B cell (primary cell): ENCODE measurements at regions not wholly inside any gene's neighbourhood (a gene's known extent, or its start where the extent isn't known, plus 50 kb on each side); places are given as distances from the start of the nearest gene placed in this dataset.

Experiments
- ATAC-seq: fragments of 200-7000 bp; cut with Tn5 transposase; one replicate; pipeline ENCODE4 v1.10.0; 2021; ENCODE audit warnings: low read depth, mild to moderate bottlenecking, moderate number of reproducible peaks, moderate library complexity
- CTCF ChIA-PET: fragments of 350-600 bp; sonication (Branson Sonifier 250); formaldehyde crosslinking; loops from one replicate; lab custom pipeline; 2021; ENCODE audit warnings: antibody characterized with exemption, inconsistent platforms; lab: Charles Lee
- POLR2A ChIA-PET: fragments of 350-600 bp; sonication (Branson Sonifier 250); formaldehyde crosslinking; loops from one replicate; lab custom pipeline; 2021; ENCODE audit warnings: antibody characterized with exemption; lab: Charles Lee
- DNase-seq: peaks from one replicate; pipeline ENCODE4 v3.0.0; 2013
- H2AFZ ChIP-seq: 2 replicates; pipeline ENCODE4 v1.6.1; 2012; ENCODE audit warnings: mild to moderate bottlenecking, low read depth, low read length; ENCODE audit not compliant: insufficient read depth, poor library complexity, severe bottlenecking
- H3K27ac ChIP-seq, 2 donors: 1 replicate in 1 of 2; 2 replicates in 1 of 2; pipeline ENCODE4 v1.5.1; 2012 to 2013; ENCODE audit warnings: low read length in 2 of 2, mild to moderate bottlenecking in 2 of 2, moderate library complexity in 1 of 2
- H3K27me3 ChIP-seq, 4 experiments: fragments of 200-600 bp in 1 of 4; sonication (generic) in 1 of 4; replicated peaks in 1 of 4; 1 replicate in 2 of 4; 2 replicates in 2 of 4; pipeline versions ENCODE4 v1.6.1 to v1.7.0; 2013 to 2016; ENCODE audit warnings: low read length in 3 of 4, mild to moderate bottlenecking in 2 of 4, mixed read lengths in 1 of 4, moderate library complexity in 1 of 4; ENCODE audit not compliant: insufficient read depth in 4 of 4, control insufficient read depth in 3 of 4; ENCODE audit errors: control extremely low read depth in 1 of 4
- H3K36me3 ChIP-seq, 2 experiments: replicated peaks in 1 of 2; 1 replicate in 1 of 2; 2 replicates in 1 of 2; pipeline versions ENCODE4 v1.6.1 to v1.7.1; 2013; ENCODE audit warnings: low read length in 1 of 2; ENCODE audit not compliant: insufficient read depth in 2 of 2, control insufficient read depth in 1 of 2; ENCODE audit errors: control extremely low read depth in 1 of 2, extremely low read depth in 1 of 2
- H3K4me1 ChIP-seq, 2 donors: fragments of 200-600 bp in 1 of 2; sonication (generic) in 1 of 2; 1 replicate in 1 of 2; 2 replicates in 1 of 2; pipeline versions ENCODE4 v1.5.1 to v1.6.1; 2013 to 2017; ENCODE audit warnings: low read length in 2 of 2; ENCODE audit not compliant: control insufficient read depth in 2 of 2, insufficient read depth in 2 of 2
- H3K4me2 ChIP-seq: replicated peaks from 2 replicates; pipeline ENCODE3; 2012; ENCODE audit warnings: mild to moderate bottlenecking, low read depth, low read length; ENCODE audit not compliant: poor library complexity, severe bottlenecking
- H3K4me3 ChIP-seq, 5 experiments: fragments of 200-600 bp in 1 of 5; sonication (generic) in 1 of 5; 1 replicate in 3 of 5; 2 replicates in 2 of 5; pipeline versions ENCODE4 v1.5.1 to v1.7.0; 2011 to 2016; ENCODE audit warnings: low read length in 4 of 5, mild to moderate bottlenecking in 4 of 5, low read depth in 2 of 5, control low read depth in 1 of 5, moderate library complexity in 1 of 5; ENCODE audit not compliant: insufficient read depth in 1 of 5; ENCODE audit errors: control extremely low read depth in 1 of 5, extremely low read depth in 1 of 5
- H3K79me2 ChIP-seq: fragments of 200-600 bp; sonication (generic); one replicate; pipeline ENCODE4 v1.6.0; 2016; ENCODE audit warnings: low read length; ENCODE audit not compliant: control insufficient read depth, insufficient read depth
- H3K9ac ChIP-seq: fragments of 200-600 bp; sonication (generic); 2 replicates; pipeline ENCODE4 v1.6.1; 2017; ENCODE audit warnings: mild to moderate bottlenecking, low read length, moderate library complexity
- H3K9me3 ChIP-seq, 3 donors: one replicate each; pipeline versions ENCODE4 v1.6.1 to v1.7.1; 2013; ENCODE audit warnings: low read length in 2 of 3; ENCODE audit not compliant: control insufficient read depth in 2 of 3, insufficient read depth in 1 of 3; ENCODE audit errors: control extremely low read depth in 1 of 3
- H4K20me1 ChIP-seq: 2 replicates; pipeline ENCODE4 v1.6.0; 2012; ENCODE audit warnings: mild to moderate bottlenecking, low read length; ENCODE audit not compliant: insufficient read depth, control insufficient read depth, poor library complexity, severe bottlenecking
- H3K27ac Mint-ChIP-seq: one replicate; pipeline ENCODE4 v1.8.0; 2021; ENCODE audit warnings: mixed read lengths
- H3K27me3 Mint-ChIP-seq: one replicate; pipeline ENCODE4 v1.8.0; 2021; ENCODE audit warnings: mixed read lengths
- H3K4me1 Mint-ChIP-seq: one replicate; pipeline ENCODE4 v1.8.0; 2021; ENCODE audit warnings: mixed read lengths
- H3K4me3 Mint-ChIP-seq: one replicate; pipeline ENCODE4 v1.8.0; 2021; ENCODE audit warnings: mixed read lengths
- H3K9me3 Mint-ChIP-seq: one replicate; pipeline ENCODE4 v1.8.0; 2022; ENCODE audit warnings: mixed read lengths; ENCODE audit not compliant: insufficient read depth
- EZH2 ChIP-seq: IDR thresholded peaks from 2 replicates; pipeline ENCODE4 v1.6.1; 2012; ENCODE audit warnings: borderline replicate concordance, low read depth, mild to moderate bottlenecking, moderate library complexity, low read length; ENCODE audit not compliant: insufficient read depth, poor library complexity, severe bottlenecking
- WGBS: methylation state at CpG from one replicate; pipeline ENCODE4 v1.1.5; 2013; ENCODE audit warnings: missing lambda C conversion rate; ENCODE audit not compliant: insufficient coverage; 5-methylcytosine and 5-hydroxymethylcytosine counted together
- intact Hi-C: fragments of 100-400 bp; cut with micrococcal nuclease; formaldehyde crosslinking; loops from one replicate; pipeline ENCODE4 v1.10.0; 2022
- TF ChIP-seq, protein P1 (sequence below): fragments of 200-600 bp; IDR thresholded peaks from one replicate; pipeline ENCODE4 v1.8.0; 2022; ENCODE audit warnings: antibody characterized with exemption, mild to moderate bottlenecking

DNA sequence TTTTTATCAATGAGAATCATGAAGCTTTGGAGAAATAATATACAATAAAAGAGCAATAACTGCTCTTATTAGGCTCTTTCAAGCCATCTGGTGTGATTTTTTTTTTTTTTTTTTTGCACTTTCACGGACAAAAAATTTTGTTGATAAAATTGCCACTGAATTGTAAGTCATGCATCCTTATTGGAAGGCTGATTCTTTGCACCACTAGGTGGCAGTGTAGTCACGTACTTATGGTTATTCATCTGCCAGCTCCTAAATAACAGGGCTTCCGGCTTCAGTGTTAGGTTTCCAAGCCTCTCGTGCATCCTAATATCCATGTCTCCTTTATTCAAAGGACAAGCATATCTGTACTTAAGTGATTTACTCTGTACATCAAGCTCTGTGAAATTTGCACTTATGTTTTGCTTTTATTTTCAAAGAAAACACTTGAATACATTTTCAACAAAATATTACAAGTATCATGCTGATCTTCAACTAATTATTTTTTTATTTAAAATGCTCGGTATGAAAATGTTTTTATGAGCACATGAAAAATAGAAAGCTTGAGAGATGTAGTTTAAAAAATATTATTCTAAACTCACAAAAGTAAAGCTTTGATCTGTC, 1578.3 kb upstream of the TENM3 start:
- Histone ChIP-seq H3K4me3 (no peak overlapping the region), H3K4me1 (no peaks in the 10 kb centered on the region), H3K9ac (no peak overlapping the region), H3K36me3 (no peaks in the 10 kb centered on the region), H3K27me3 (no peaks in the 10 kb centered on the region), H3K27ac (no peak overlapping the region), H3K79me2 (no peaks in the 10 kb centered on the region), H2AFZ (no peak overlapping the region), H3K9me3 (no peaks in the 10 kb centered on the region), H3K4me2 (no peak overlapping the region), H4K20me1 (no peaks in the 10 kb centered on the region)
- no peak overlapping the region for H3K27ac Mint-ChIP-seq
- POLR2A ChIA-PET = no interaction called here
- no peaks in the 10 kb centered on the region for H3K9me3 Mint-ChIP-seq
- intact Hi-C loops = no loop called here
- no peak overlapping the region for H3K4me3 Mint-ChIP-seq
- H3K4me1 Mint-ChIP-seq = no peaks in the 10 kb centered on the region
- no peak for TF ChIP-seq EZH2
- TF ChIP-seq, protein P1, sequence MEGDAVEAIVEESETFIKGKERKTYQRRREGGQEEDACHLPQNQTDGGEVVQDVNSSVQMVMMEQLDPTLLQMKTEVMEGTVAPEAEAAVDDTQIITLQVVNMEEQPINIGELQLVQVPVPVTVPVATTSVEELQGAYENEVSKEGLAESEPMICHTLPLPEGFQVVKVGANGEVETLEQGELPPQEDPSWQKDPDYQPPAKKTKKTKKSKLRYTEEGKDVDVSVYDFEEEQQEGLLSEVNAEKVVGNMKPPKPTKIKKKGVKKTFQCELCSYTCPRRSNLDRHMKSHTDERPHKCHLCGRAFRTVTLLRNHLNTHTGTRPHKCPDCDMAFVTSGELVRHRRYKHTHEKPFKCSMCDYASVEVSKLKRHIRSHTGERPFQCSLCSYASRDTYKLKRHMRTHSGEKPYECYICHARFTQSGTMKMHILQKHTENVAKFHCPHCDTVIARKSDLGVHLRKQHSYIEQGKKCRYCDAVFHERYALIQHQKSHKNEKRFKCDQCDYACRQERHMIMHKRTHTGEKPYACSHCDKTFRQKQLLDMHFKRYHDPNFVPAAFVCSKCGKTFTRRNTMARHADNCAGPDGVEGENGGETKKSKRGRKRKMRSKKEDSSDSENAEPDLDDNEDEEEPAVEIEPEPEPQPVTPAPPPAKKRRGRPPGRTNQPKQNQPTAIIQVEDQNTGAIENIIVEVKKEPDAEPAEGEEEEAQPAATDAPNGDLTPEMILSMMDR = peak; percentile 89
- H3K27me3 Mint-ChIP-seq = no peaks in the 10 kb centered on the region
- ATAC-seq (peak; percentile 51), DNase-seq (peak; percentile 63)
- CTCF ChIA-PET = interaction anchor here (0.6 to 2.0 kb wide), 11 partner anchors 9 to 571 kb away, joined by 3 to 9 read pairs (median 4); no protein-coding TSS in a partner anchor
- WGBS = 6% methylated on average over 3 of the region's 5 CpGs

DNA sequence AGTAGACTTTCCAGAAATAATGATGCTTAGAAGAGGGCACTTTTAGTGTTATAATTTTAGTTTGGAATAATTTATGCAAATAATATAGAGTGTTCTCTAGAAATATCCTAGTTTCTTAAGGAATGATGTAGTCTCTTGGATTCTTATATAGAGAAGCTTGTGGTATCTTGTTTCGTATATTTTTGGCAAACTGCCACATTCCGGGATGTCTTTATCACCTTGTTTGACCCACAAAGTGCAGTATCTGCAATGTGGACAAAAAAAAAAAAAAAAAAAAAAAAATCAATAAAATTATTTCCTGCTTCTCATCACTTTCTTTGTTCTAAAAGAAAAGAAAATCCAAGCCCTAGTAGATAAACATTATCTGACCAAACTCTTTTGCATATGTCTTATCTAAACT, 1577.7 kb upstream of the TENM3 start:
- no peak for TF ChIP-seq EZH2
- TF ChIP-seq, protein P1 = no peak
- ChIA-PET CTCF (interaction anchor here (0.7 to 2.0 kb wide), 5 partner anchors 8 to 572 kb away, joined by 3 to 9 read pairs (median 7); no protein-coding TSS in a partner anchor), POLR2A (no interaction called here)
- no peak for ATAC-seq
- H3K4me1 ChIP-seq = no peaks in the 10 kb centered on the region
- no peak overlapping the region for H3K9ac ChIP-seq
- no peaks in the 10 kb centered on the region for H3K79me2 ChIP-seq
- no peak overlapping the region for H3K27ac ChIP-seq
- no peak overlapping the region for H2AFZ ChIP-seq
- no peak overlapping the region for H3K4me3 Mint-ChIP-seq
- intact Hi-C loops = no loop called here
- H3K4me1 Mint-ChIP-seq = no peaks in the 10 kb centered on the region
- H4K20me1 ChIP-seq = no peaks in the 10 kb centered on the region
- no peaks in the 10 kb centered on the region for H3K9me3 ChIP-seq
- no peak overlapping the region for H3K4me3 ChIP-seq
- no CpG with 5 or more reads among the region's 2 CpGs for WGBS
- H3K27ac Mint-ChIP-seq = no peak overlapping the region
- DNase-seq = no peak
- H3K4me2 ChIP-seq = no peak overlapping the region
- H3K27me3 Mint-ChIP-seq = no peaks in the 10 kb centered on the region
- H3K27me3 ChIP-seq = no peaks in the 10 kb centered on the region
- H3K36me3 ChIP-seq = no peaks in the 10 kb centered on the region
- H3K9me3 Mint-ChIP-seq = no peaks in the 10 kb centered on the region
